ENCODE measurements at regions not wholly inside any gene's neighbourhood (a gene's known extent, or its start where the extent isn't known, plus 50 kb on each side); places are given as distances from the start of the nearest gene placed in this dataset.
A peak's percentile ranks its signal among the peaks of the same experiment; 100 is the strongest.

GRCh38 chr5:160508780-160509361 is 87.2 kb downstream of the PTTG1 start:
- Histone ChIP-seq H2AFZ (ENCODE audit: low read length) (peak overlapping the region; percentile 39), H3K36me3 (replicated peaks in 1 of 2; ENCODE audit: control insufficient read depth in 1 of 2, insufficient read depth in 2 of 2, low read length in 2 of 2) (no peaks in the 10 kb centered on the region), H3K27me3 (ENCODE audit: control insufficient read depth in 1 of 2, insufficient read depth in 2 of 2, low read length in 2 of 2) (no peaks in the 10 kb centered on the region; a peak in 1 of 5 replicates), H3K9ac (ENCODE audit: insufficient read depth, low read depth, low read length) (no peak overlapping the region), H3K4me1 (ENCODE audit: insufficient read depth, low read length) (peaks cover 52% of the 10 kb centered on the region), H4K20me1 (ENCODE audit: insufficient read depth, low read length) (no peaks in the 10 kb centered on the region), H3K9me3 (ENCODE audit: low read length) (no peaks in the 10 kb centered on the region), H3K27ac (ENCODE audit: extremely low read length, insufficient read depth, low read length) (no peak overlapping the region), H3K4me3 (replicated peaks in 1 of 3; ENCODE audit: insufficient read depth in 1 of 3, low read depth in 2 of 3, low read length in 3 of 3) (no peak overlapping the region), H3K79me2 (ENCODE audit: insufficient read depth, low read length) (no peaks in the 10 kb centered on the region), H3K4me2 (ENCODE audit: low read depth, low read length) (peak overlapping the region; percentile 44)
- peak; percentile 89 for ATAC-seq
- BruUV-seq (replicated peaks): no TSS peak
- in situ Hi-C loops (cut with HindIII; ENCODE audit: extremely low pct_ligation_motif_present, low pct_unique_long_range_greater_than_20kb): loop anchor here (25.0 kb wide), 1 partner anchor 278 kb away; no protein-coding TSS in a partner anchor
- POLR2A ChIA-PET: interaction anchor here (1.8 kb wide), 1 partner anchor 42 kb away, joined by 9 read pairs; no protein-coding TSS in a partner anchor
- CTCF ChIA-PET (ENCODE audit: low intra/inter-chr PET ratio, low total read pairs): interaction anchor here (2.3 kb wide), 1 partner anchor 70 kb away, joined by 19 read pairs; no protein-coding TSS in a partner anchor
- DNase-seq (ENCODE audit: low spot score): peak; percentile 76
- FAIRE-seq: peak; percentile 95
- 8% methylated on average over 9 of the region's 9 CpGs for WGBS (ENCODE audit: low lambda C conversion rate)
- intact Hi-C loops (cut with micrococcal nuclease; ENCODE audit: unreplicated experiment): loop anchor here (1.0 to 2.0 kb wide), 3 partner anchors 42 to 278 kb away; no protein-coding TSS in a partner anchor
- TF ChIP-seq MAFK (conservative IDR thresholded peaks at IDR 0.05 in 1 of 2, IDR thresholded peaks at IDR 0.05 in 1 of 2; ENCODE audit: low read length in 2 of 2): no peak
- no peak for TF ChIP-seq PAX8 (CRISPR knock-in tag; IDR thresholded peaks at IDR 0.05; ENCODE audit: borderline replicate concordance)
- TF ChIP-seq GATAD2A (CRISPR knock-in tag; IDR thresholded peaks at IDR 0.05): 0 out of 2 replicates have a peak, but pooled peaks have one; percentile 28
- 0 out of 2 replicates have a peak, but pooled peaks have one; percentile 29 for TF ChIP-seq KDM2A (CRISPR knock-in tag; IDR thresholded peaks at IDR 0.05; ENCODE audit: borderline replicate concordance, low read depth)
- no peak for TF ChIP-seq ZNF619 (CRISPR knock-in tag; IDR thresholded peaks at IDR 0.05)
- no peak for TF ChIP-seq E2F2 (CRISPR knock-in tag; IDR thresholded peaks at IDR 0.05; ENCODE audit: borderline replicate concordance)
- TF ChIP-seq ELF3 (CRISPR knock-in tag; IDR thresholded peaks at IDR 0.05): peak; percentile 52; the same call in 1 of the 2 replicates
- no peak for TF ChIP-seq JUNB (CRISPR knock-in tag; IDR thresholded peaks at IDR 0.05; ENCODE audit: borderline replicate concordance)
- TF ChIP-seq ZNF770 (CRISPR knock-in tag; IDR thresholded peaks at IDR 0.05): no peak
- no peak for TF ChIP-seq TRIM24 (CRISPR knock-in tag; IDR thresholded peaks at IDR 0.05)
- no peak for TF ChIP-seq MTF2 (CRISPR knock-in tag; IDR thresholded peaks at IDR 0.05; ENCODE audit: borderline replicate concordance)
- TF ChIP-seq ZKSCAN8 (CRISPR knock-in tag; IDR thresholded peaks at IDR 0.05; ENCODE audit: borderline replicate concordance): 0 out of 2 replicates have a peak, but pooled peaks have one; percentile 65
- no peak for TF ChIP-seq KDM5A (IDR thresholded peaks at IDR 0.05; ENCODE audit: borderline replicate concordance, low read length)
- TF ChIP-seq SMAD1 (CRISPR knock-in tag; IDR thresholded peaks at IDR 0.05; ENCODE audit: borderline replicate concordance, low read depth): no peak
- TF ChIP-seq SMAD3 (CRISPR knock-in tag; IDR thresholded peaks at IDR 0.05): 0 out of 2 replicates have a peak, but pooled peaks have one; percentile 33
- TF ChIP-seq TFAP4 (IDR thresholded peaks at IDR 0.05; ENCODE audit: borderline replicate concordance, low read depth): no peak
- TF ChIP-seq STAG1 (CRISPR knock-in tag; IDR thresholded peaks at IDR 0.05): peak; percentile 91
- TF ChIP-seq ZNF30 (CRISPR knock-in tag; IDR thresholded peaks at IDR 0.05): no peak
- TF ChIP-seq KLF9 (CRISPR knock-in tag; IDR thresholded peaks at IDR 0.05; ENCODE audit: low read depth): 0 out of 2 replicates have a peak, but pooled peaks have one; percentile 42
- TF ChIP-seq ZNF709 (CRISPR knock-in tag; IDR thresholded peaks at IDR 0.05): no peak
- 0 out of 2 replicates have a peak, but pooled peaks have one; percentile 33 for TF ChIP-seq ZNF205 (CRISPR knock-in tag; IDR thresholded peaks at IDR 0.05)
- no peak for TF ChIP-seq FOXP1 (IDR thresholded peaks at IDR 0.05)
- TF ChIP-seq FOXP1 (CRISPR knock-in tag; IDR thresholded peaks at IDR 0.05): no peak
- TF ChIP-seq ATAD3A (CRISPR knock-in tag; IDR thresholded peaks at IDR 0.05): no peak

All from HepG2 (cell line).